Hepatocyte (in vitro differentiated cells): ENCODE measurements at regions not wholly inside any gene's neighbourhood (a gene's known extent, or its start where the extent isn't known, plus 50 kb on each side); places are given as distances from the start of the nearest gene placed in this dataset.

Experiments used
- DNase-seq: peaks from one replicate; pipeline ENCODE4 v3.0.0-alpha.2; 2016; ENCODE audit warnings: low spot score
- H2AFZ ChIP-seq: fragments of 200-600 bp; sonication (generic); 2 replicates; pipeline ENCODE4 v1.6.0; 2016; ENCODE audit warnings: antibody characterized with exemption, mild to moderate bottlenecking
- H3K27ac ChIP-seq: fragments of 200-600 bp; sonication (generic); 2 replicates; pipeline ENCODE4 v1.5.1; 2016; ENCODE audit warnings: mild to moderate bottlenecking
- H3K27me3 ChIP-seq: fragments of 200-600 bp; sonication (generic); 2 replicates; pipeline ENCODE4 v1.6.1; 2016
- H3K36me3 ChIP-seq: fragments of 200-600 bp; sonication (generic); replicated peaks from 2 replicates; pipeline ENCODE4 v1.5.1; 2016; ENCODE audit warnings: low read depth; ENCODE audit not compliant: insufficient read depth
- H3K4me1 ChIP-seq: fragments of 200-600 bp; sonication (generic); 2 replicates; pipeline ENCODE4 v1.5.1; 2016; ENCODE audit warnings: mild to moderate bottlenecking, moderate library complexity; ENCODE audit not compliant: insufficient read depth
- H3K4me2 ChIP-seq: fragments of 200-600 bp; sonication (generic); 2 replicates; pipeline ENCODE4 v1.6.0; 2016
- H3K4me3 ChIP-seq: fragments of 200-600 bp; sonication (generic); 2 replicates; pipeline ENCODE4 v1.5.1; 2016; ENCODE audit warnings: mild to moderate bottlenecking
- H3K79me2 ChIP-seq: fragments of 200-600 bp; sonication (generic); 2 replicates; pipeline ENCODE4 v1.6.0; 2017; ENCODE audit warnings: mild to moderate bottlenecking
- H3K9me2 ChIP-seq: fragments of 200-600 bp; sonication (generic); replicated peaks from 2 replicates; pipeline ENCODE4 v1.6.0; 2017; ENCODE audit warnings: mild to moderate bottlenecking; ENCODE audit not compliant: insufficient read depth
- H3K9me3 ChIP-seq: fragments of 200-600 bp; sonication (generic); 2 replicates; pipeline ENCODE4 v1.5.1; 2016; ENCODE audit warnings: low read depth, mild to moderate bottlenecking
- H4K20me1 ChIP-seq: fragments of 200-600 bp; sonication (generic); 2 replicates; pipeline ENCODE4 v1.6.0; 2016; ENCODE audit warnings: mild to moderate bottlenecking; ENCODE audit not compliant: insufficient read depth, poor library complexity, severe bottlenecking
- EZH2 ChIP-seq: fragments of 200-600 bp; sonication (generic); IDR thresholded peaks from 2 replicates; pipeline ENCODE4 v1.6.1; 2016; ENCODE audit warnings: antibody characterized with exemption, mild to moderate bottlenecking, borderline replicate concordance
- EZH2phosphoT487 ChIP-seq: fragments of 200-600 bp; sonication (generic); IDR thresholded peaks from one replicate; pipeline ENCODE4 v1.6.1; 2018; ENCODE audit warnings: antibody characterized with exemption, mild to moderate bottlenecking, low read depth, moderate library complexity; ENCODE audit not compliant: unreplicated experiment, severe bottlenecking
- WGBS: methylation state at CpG from one replicate; pipeline ENCODE4 v1.1.6; 2016; ENCODE audit warnings: low lambda C conversion rate; ENCODE audit errors: missing lambda C conversion rate; 5-methylcytosine and 5-hydroxymethylcytosine counted together
- TF ChIP-seq, protein P1 (sequence below): fragments of 200-600 bp; sonication (generic); IDR thresholded peaks from 2 replicates; pipeline ENCODE4 v1.5.1; 2016; ENCODE audit warnings: antibody characterized with exemption, mild to moderate bottlenecking; ENCODE audit not compliant: poor library complexity

DNA sequence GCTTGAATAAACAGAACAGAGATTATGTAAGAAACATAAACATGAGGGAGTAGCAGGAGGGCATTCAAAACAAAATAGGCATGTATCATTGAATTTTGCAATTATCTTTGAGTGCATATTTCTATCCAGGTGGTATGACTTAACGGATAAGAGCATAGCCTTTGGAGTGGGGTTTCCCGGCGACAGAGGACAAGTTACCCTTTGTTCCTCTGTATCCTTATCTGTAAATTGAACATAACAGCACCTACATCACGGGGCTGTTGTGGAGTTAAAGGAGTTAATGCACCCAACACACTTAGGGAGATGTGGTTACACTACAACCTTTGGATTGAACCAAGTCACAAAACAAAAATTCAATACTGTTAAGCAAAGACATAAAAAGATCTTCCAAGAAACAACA is 314.6 kb upstream of the KIF2A start:
- no peak overlapping the region for H3K4me2 ChIP-seq
- DNase-seq, result no peak
- H4K20me1 ChIP-seq, result no peaks in the 10 kb centered on the region
- H3K27ac ChIP-seq, result no peak overlapping the region
- TF ChIP-seq, protein P1, sequence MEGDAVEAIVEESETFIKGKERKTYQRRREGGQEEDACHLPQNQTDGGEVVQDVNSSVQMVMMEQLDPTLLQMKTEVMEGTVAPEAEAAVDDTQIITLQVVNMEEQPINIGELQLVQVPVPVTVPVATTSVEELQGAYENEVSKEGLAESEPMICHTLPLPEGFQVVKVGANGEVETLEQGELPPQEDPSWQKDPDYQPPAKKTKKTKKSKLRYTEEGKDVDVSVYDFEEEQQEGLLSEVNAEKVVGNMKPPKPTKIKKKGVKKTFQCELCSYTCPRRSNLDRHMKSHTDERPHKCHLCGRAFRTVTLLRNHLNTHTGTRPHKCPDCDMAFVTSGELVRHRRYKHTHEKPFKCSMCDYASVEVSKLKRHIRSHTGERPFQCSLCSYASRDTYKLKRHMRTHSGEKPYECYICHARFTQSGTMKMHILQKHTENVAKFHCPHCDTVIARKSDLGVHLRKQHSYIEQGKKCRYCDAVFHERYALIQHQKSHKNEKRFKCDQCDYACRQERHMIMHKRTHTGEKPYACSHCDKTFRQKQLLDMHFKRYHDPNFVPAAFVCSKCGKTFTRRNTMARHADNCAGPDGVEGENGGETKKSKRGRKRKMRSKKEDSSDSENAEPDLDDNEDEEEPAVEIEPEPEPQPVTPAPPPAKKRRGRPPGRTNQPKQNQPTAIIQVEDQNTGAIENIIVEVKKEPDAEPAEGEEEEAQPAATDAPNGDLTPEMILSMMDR, result no peak
- TF ChIP-seq EZH2phosphoT487 (no peak), EZH2 (no peak)
- H3K9me3 ChIP-seq, result no peaks in the 10 kb centered on the region
- H3K9me2 ChIP-seq, result no peaks in the 10 kb centered on the region
- no peaks in the 10 kb centered on the region for H3K79me2 ChIP-seq
- no peaks in the 10 kb centered on the region for H3K27me3 ChIP-seq
- H2AFZ ChIP-seq, result no peak overlapping the region
- peaks cover 7% of the 10 kb centered on the region for H3K4me1 ChIP-seq
- H3K4me3 ChIP-seq, result no peak overlapping the region
- WGBS, result 16% methylated on average over 4 of the region's 4 CpGs
- no peaks in the 10 kb centered on the region for H3K36me3 ChIP-seq

- no peak overlapping the region for H3K27ac ChIP-seq
- WGBS, result 65% methylated on average over 2 of the region's 2 CpGs
- no peak for DNase-seq
Measured at GRCh38 chr5:61991866-61992265, 314.1 kb upstream of the KIF2A start.

DNA sequence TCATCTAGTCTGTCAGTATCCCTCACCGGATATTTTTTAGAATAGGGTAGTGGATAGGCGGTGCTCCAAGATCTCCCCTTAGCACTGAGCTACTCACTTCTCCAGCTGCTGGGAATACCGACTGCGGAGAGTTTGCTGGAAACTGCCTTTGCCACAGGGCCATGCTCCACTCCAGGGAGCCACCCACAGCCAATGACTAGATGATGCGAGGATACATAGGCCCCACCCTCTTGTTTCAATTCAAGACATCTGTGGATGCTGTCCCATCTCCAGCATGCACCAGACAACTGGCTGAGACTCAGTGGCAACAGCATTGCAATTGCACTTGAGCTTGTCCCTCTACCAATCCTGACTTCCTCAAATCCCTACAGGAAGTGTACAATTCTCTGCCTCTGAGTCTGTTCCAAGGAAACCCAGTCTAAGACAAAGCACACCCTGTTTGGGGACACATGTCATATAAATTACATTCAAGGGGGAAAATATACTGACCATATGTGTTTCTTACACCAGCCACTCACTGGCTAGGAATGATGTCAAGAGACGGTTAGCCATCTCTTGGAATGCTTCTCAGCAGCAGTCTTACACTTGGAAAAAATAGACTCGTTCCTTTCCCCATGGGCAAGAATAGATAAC is 312.6 kb upstream of the KIF2A start:
- no peak for TF ChIP-seq EZH2
- TF ChIP-seq, protein P1, result no peak
- TF ChIP-seq EZH2phosphoT487, result no peak
- Histone ChIP-seq H3K36me3 (no peaks in the 10 kb centered on the region), H3K9me2 (no peaks in the 10 kb centered on the region), H3K4me3 (no peak overlapping the region), H3K4me2 (no peak overlapping the region), H3K79me2 (no peaks in the 10 kb centered on the region), H3K9me3 (no peaks in the 10 kb centered on the region), H3K27me3 (no peaks in the 10 kb centered on the region), H3K27ac (no peak overlapping the region), H4K20me1 (no peaks in the 10 kb centered on the region), H2AFZ (no peak overlapping the region), H3K4me1 (peaks cover 7% of the 10 kb centered on the region)
- no peak for DNase-seq
- WGBS, result 90% methylated on average over 7 of the region's 7 CpGs

More at GRCh38 chr5:61991866-61992265, 314.1 kb upstream of the KIF2A start:
- no peaks in the 10 kb centered on the region for H3K36me3 ChIP-seq
- no peaks in the 10 kb centered on the region for H3K9me3 ChIP-seq
- no peaks in the 10 kb centered on the region for H4K20me1 ChIP-seq
- TF ChIP-seq EZH2phosphoT487 (no peak), EZH2 (no peak)
- TF ChIP-seq, protein P1, result no peak
- no peaks in the 10 kb centered on the region for H3K9me2 ChIP-seq
- H3K4me1 ChIP-seq, result peaks cover 7% of the 10 kb centered on the region
- no peak overlapping the region for H3K4me3 ChIP-seq
- no peak overlapping the region for H3K4me2 ChIP-seq
- H2AFZ ChIP-seq, result no peak overlapping the region
- H3K79me2 ChIP-seq, result no peaks in the 10 kb centered on the region
- no peaks in the 10 kb centered on the region for H3K27me3 ChIP-seq
